GM23248 (cell line): ENCODE measurements at regions not wholly inside any gene's neighbourhood (a gene's known extent, or its start where the extent isn't known, plus 50 kb on each side); places are given as distances from the start of the nearest gene placed in this dataset.

ENCODE experiments used
- DNase-seq: peaks from one replicate; pipeline ENCODE4 v3.0.0-alpha.2; 2015
- H2AFZ ChIP-seq: fragments of 200-600 bp; sonication (generic); 2 replicates; pipeline ENCODE4 v1.6.1; 2016; ENCODE audit warnings: antibody characterized with exemption
- H3F3A ChIP-seq: fragments of 200-600 bp; sonication (generic); 2 replicates; pipeline ENCODE4 v1.6.1; 2016; ENCODE audit warnings: mild to moderate bottlenecking, antibody characterized with exemption, mixed run types; ENCODE audit not compliant: insufficient read depth
- H3K27ac ChIP-seq: fragments of 200-600 bp; sonication (generic); 2 replicates; pipeline ENCODE4 v1.5.1; 2016; ENCODE audit warnings: mild to moderate bottlenecking
- H3K27me3 ChIP-seq: fragments of 200-600 bp; sonication (generic); replicated peaks from 2 replicates; pipeline ENCODE4 v1.6.1; 2016; ENCODE audit warnings: mild to moderate bottlenecking; ENCODE audit not compliant: insufficient read depth
- H3K36me3 ChIP-seq: fragments of 200-600 bp; sonication (generic); 2 replicates; pipeline ENCODE4 v1.6.1; 2016; ENCODE audit warnings: low read depth, mild to moderate bottlenecking
- H3K4me1 ChIP-seq: fragments of 200-600 bp; sonication (generic); 2 replicates; pipeline ENCODE4 v1.6.1; 2016; ENCODE audit warnings: mild to moderate bottlenecking; ENCODE audit not compliant: insufficient read depth
- H3K4me2 ChIP-seq: fragments of 200-600 bp; sonication (generic); one replicate; pipeline ENCODE4 v1.6.1; 2016; ENCODE audit warnings: mild to moderate bottlenecking; ENCODE audit not compliant: unreplicated experiment
- H3K4me3 ChIP-seq: fragments of 200-600 bp; sonication (generic); 2 replicates; pipeline ENCODE4 v1.5.1; 2016; ENCODE audit warnings: mild to moderate bottlenecking
- H3K79me2 ChIP-seq: fragments of 200-600 bp; sonication (generic); 2 replicates; pipeline ENCODE4 v1.6.1; 2016; ENCODE audit warnings: mild to moderate bottlenecking; ENCODE audit not compliant: insufficient read depth
- H3K9ac ChIP-seq: fragments of 200-600 bp; sonication (generic); 2 replicates; pipeline ENCODE4 v1.6.1; 2016; ENCODE audit warnings: mild to moderate bottlenecking
- H3K9me2 ChIP-seq: fragments of 200-600 bp; sonication (generic); 2 replicates; pipeline ENCODE4 v1.6.1; 2016; ENCODE audit warnings: mixed run types, mild to moderate bottlenecking, moderate library complexity; ENCODE audit not compliant: insufficient read depth
- H3K9me3 ChIP-seq: fragments of 200-600 bp; sonication (generic); one replicate; pipeline ENCODE4 v1.6.1; 2017; ENCODE audit warnings: low read depth
- H4K20me1 ChIP-seq: fragments of 200-600 bp; sonication (generic); 2 replicates; pipeline ENCODE4 v1.6.0; 2016; ENCODE audit not compliant: insufficient read depth
- EZH2 ChIP-seq: fragments of 200-600 bp; sonication (generic); IDR thresholded peaks from 2 replicates; pipeline ENCODE4 v1.6.1; 2018; ENCODE audit warnings: antibody characterized with exemption, mild to moderate bottlenecking; ENCODE audit not compliant: insufficient read depth, poor library complexity, severe bottlenecking
- EZH2phosphoT487 ChIP-seq: fragments of 200-600 bp; sonication (generic); IDR thresholded peaks from 2 replicates; pipeline ENCODE4 v1.6.1; 2018; ENCODE audit warnings: antibody characterized with exemption, moderate library complexity, mild to moderate bottlenecking, low read depth; ENCODE audit not compliant: insufficient read depth
- WGBS, 2 experiments: methylation state at CpG; one replicate each; pipeline ENCODE4 v1.1.6; 2015 to 2017; ENCODE audit warnings: low lambda C conversion rate in 2 of 2, low coverage in 1 of 2; ENCODE audit errors: missing lambda C conversion rate in 2 of 2; 5-methylcytosine and 5-hydroxymethylcytosine counted together
- in situ Hi-C: fragments of 300-500 bp; cut with MboI; formaldehyde crosslinking; loops from 2 replicates; pipeline ENCODE4 v1.15.0; 2020

DNA sequence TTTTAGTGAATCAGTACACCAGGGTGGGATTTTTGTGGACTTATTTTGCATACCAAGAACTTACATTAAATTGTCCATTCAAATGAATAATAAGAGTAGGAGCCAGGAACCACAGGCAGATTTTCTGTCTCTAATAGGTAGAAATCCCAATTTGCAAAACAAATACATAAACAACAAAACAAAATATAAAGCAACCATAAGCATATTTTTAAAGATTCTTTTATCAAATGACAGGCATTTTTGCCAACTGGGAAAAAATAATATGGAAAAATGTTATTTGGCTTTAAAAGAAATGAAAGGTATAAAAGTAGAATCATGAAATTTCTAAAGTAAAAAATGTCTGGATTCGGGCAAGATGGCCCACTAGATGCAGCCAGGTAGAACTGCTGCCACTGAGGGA, 71.2 kb upstream of the PDE7B start:
- no peak for TF ChIP-seq EZH2
- TF ChIP-seq EZH2phosphoT487 = no peak
- no peak for DNase-seq
- Histone ChIP-seq H3K9me2 (no peaks in the 10 kb centered on the region), H3K27ac (no peak overlapping the region), H3K27me3 (no peaks in the 10 kb centered on the region), H3K9me3 (no peaks in the 10 kb centered on the region), H3K4me3 (no peak overlapping the region), H3K36me3 (no peaks in the 10 kb centered on the region), H3K9ac (no peak overlapping the region), H4K20me1 (no peaks in the 10 kb centered on the region), H3K4me1 (no peaks in the 10 kb centered on the region), H3F3A (no peaks in the 10 kb centered on the region), H3K79me2 (no peaks in the 10 kb centered on the region), H2AFZ (no peak overlapping the region), H3K4me2 (no peak overlapping the region)
- in situ Hi-C loops = no loop called here
- WGBS, 2 experiments = 52 to 53% methylated on average over 1 of the region's 1 CpG

DNA sequence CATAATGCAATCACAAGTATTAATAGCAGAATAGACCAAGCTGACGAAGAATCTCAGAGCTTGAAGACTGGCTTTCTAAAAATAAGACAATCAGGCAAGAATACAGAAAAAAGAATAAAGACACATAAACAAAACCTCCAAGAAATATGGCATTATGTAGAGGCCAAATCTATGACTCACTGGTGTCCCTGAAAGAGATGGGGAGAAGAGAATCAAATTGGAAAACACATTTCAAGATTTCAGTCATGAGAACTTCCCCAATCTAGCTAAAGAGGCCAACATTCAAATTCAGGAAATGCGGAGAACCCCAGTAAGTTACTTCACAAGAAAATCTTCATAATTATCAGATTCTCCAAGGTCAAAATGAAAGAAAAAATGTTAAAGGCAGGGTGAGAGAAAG, 69.0 kb upstream of the PDE7B start:
- Histone ChIP-seq H3K36me3 (no peaks in the 10 kb centered on the region), H3K4me2 (no peak overlapping the region), H3K79me2 (no peaks in the 10 kb centered on the region), H4K20me1 (no peaks in the 10 kb centered on the region), H2AFZ (no peak overlapping the region), H3K27ac (no peak overlapping the region), H3K4me1 (no peaks in the 10 kb centered on the region), H3F3A (no peaks in the 10 kb centered on the region), H3K4me3 (no peak overlapping the region), H3K9ac (no peak overlapping the region), H3K27me3 (no peaks in the 10 kb centered on the region), H3K9me2 (no peaks in the 10 kb centered on the region), H3K9me3 (no peaks in the 10 kb centered on the region)
- in situ Hi-C loops = no loop called here
- WGBS, 2 experiments = 88 to 91% methylated on average over 2 of the region's 2 CpGs
- TF ChIP-seq EZH2 (no peak), EZH2phosphoT487 (no peak)
- peak; percentile 2 for DNase-seq

DNA sequence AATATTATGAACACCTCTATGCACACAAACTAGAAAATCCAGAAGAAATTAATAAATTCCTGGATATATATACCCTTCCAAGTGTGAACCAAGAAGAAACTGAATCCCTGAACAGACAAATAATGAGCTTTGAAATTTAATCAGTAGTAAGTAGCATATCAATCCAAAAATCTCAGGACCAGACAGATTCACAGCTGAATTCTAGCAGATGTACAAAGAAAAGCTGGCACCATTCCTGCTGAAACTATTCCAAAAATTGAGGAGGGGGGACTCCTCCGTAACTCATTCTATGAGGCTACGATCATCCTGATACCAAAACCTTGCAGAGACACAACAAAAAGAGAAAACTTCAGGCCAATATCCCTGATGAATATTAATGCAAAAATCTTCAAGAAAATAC, 67.0 kb upstream of the PDE7B start:
- WGBS, 2 experiments = 95 to 100% methylated on average over 2 of the region's 2 CpGs
- TF ChIP-seq EZH2 = no peak
- TF ChIP-seq EZH2phosphoT487 = no peak
- no peaks in the 10 kb centered on the region for H3K4me1 ChIP-seq
- no peaks in the 10 kb centered on the region for H3K9me3 ChIP-seq
- no peaks in the 10 kb centered on the region for H3F3A ChIP-seq
- no peaks in the 10 kb centered on the region for H3K79me2 ChIP-seq
- H3K27me3 ChIP-seq = no peaks in the 10 kb centered on the region
- no peak overlapping the region for H3K4me3 ChIP-seq
- DNase-seq = no peak
- H3K36me3 ChIP-seq = no peaks in the 10 kb centered on the region
- no peak overlapping the region for H2AFZ ChIP-seq
- no peak overlapping the region for H3K9ac ChIP-seq
- no peaks in the 10 kb centered on the region for H4K20me1 ChIP-seq
- in situ Hi-C loops = no loop called here
- no peaks in the 10 kb centered on the region for H3K9me2 ChIP-seq
- H3K27ac ChIP-seq = no peak overlapping the region
- H3K4me2 ChIP-seq = no peak overlapping the region

DNA sequence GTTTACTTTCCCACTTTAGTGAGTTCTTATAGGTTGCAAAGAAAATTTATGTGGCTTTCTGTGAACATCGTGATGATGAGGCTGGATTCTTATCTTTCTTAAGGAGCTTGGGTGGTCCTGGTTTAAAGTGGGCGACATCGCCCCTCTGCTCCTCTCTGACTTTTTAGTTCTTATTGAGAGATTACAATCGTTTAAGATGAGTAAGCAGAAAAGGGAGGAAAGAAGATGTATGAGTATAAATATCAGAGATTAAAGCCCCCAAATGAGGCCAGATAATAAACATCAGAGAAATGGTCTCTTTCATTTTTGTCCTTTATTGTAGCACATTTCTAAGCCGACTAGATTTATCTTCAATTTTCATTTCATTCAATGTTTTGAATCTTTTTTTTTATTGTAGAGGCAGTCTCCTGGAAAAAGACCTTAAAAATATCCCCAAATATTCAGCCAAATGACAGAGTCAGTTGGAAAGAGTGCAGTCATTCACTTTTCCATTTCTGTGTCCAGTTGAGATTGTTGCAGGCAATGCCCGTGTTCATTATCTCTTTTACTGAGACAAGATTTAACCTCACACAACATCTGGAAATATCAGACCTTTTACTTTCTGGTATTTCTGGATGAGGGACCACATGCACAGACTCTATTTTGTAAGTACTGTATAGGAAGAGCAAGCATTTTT, 62.0 kb upstream of the PDE7B start:
- DNase-seq = no peak
- WGBS, 2 experiments = 57 to 65% methylated on average over 6 of the region's 6 CpGs
- no peak overlapping the region for H3K9ac ChIP-seq
- no peaks in the 10 kb centered on the region for H3F3A ChIP-seq
- H3K4me3 ChIP-seq = no peak overlapping the region
- H3K9me2 ChIP-seq = no peaks in the 10 kb centered on the region
- no peaks in the 10 kb centered on the region for H3K36me3 ChIP-seq
- TF ChIP-seq EZH2phosphoT487 (no peak), EZH2 (no peak)
- H2AFZ ChIP-seq = peak overlapping the region; percentile 1; the same call in 1 of the 2 replicates
- H3K27ac ChIP-seq = no peak overlapping the region
- in situ Hi-C loops = no loop called here
- no peaks in the 10 kb centered on the region for H3K4me1 ChIP-seq
- no peaks in the 10 kb centered on the region for H3K9me3 ChIP-seq
- H3K4me2 ChIP-seq = no peak overlapping the region
- no peaks in the 10 kb centered on the region for H3K27me3 ChIP-seq
- H3K79me2 ChIP-seq = no peaks in the 10 kb centered on the region
- no peaks in the 10 kb centered on the region for H4K20me1 ChIP-seq
